PC-9 (cell line): ENCODE measurements at regions not wholly inside any gene's neighbourhood (a gene's known extent, or its start where the extent isn't known, plus 50 kb on each side); places are given as distances from the start of the nearest gene placed in this dataset.

ENCODE experiments used
- CTCF ChIP-seq: fragments of 200-600 bp; sonication (generic); conservative IDR thresholded peaks from 2 replicates; pipeline ENCODE4 v1.6.1; 2017; ENCODE audit warnings: mixed run types, antibody characterized with exemption, mild to moderate bottlenecking, moderate library complexity
- EZH2 ChIP-seq: fragments of 200-600 bp; sonication (generic); IDR thresholded peaks from 2 replicates; pipeline ENCODE4 v1.8.0; 2017; ENCODE audit warnings: antibody characterized with exemption, low read depth

DNA sequence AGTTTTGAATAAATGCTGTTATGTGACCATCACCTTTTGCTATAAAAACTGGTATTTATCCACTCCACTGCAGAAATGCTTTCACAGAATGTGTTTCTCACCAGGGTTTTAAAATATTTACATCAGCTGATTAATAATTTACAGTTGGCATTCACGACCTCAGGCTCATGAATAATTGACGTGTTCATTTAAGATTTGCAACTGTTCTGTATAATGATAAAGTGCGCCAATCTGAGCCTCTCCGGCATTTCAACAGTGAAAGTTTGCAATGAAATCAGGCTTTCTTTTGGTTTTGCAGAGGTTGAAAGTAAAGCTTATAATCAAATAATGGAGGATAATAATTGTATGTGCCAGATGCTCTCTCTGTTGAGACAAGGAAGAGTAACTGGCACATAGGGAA, 434.9 kb downstream of the ICE1 start:
- TF ChIP-seq CTCF (no peak), EZH2 (no peak)
